Motor neuron (in vitro differentiated cells): ENCODE measurements at regions not wholly inside any gene's neighbourhood (a gene's known extent, or its start where the extent isn't known, plus 50 kb on each side); places are given as distances from the start of the nearest gene placed in this dataset.
"Not testable (repeated sequence)": the region's sequence is repeated elsewhere in the genome, so short reads cannot be mapped to it uniquely, and the experiment has no call there.

Experiments used
- ATAC-seq, 8 experiments: fragments of 200-7000 bp; cut with Tn5 transposase; replicated peaks in 6 of 8; 2 replicates each; pipeline ENCODE4 v1.8.0; 2021; ENCODE audit warnings: mild to moderate bottlenecking in 8 of 8, moderate library complexity in 8 of 8
- H3K27ac ChIP-seq, 2 donors: fragments of 250-450 bp; sonication (Bioruptor Pico); 2 replicates each; pipeline ENCODE4 v1.9.0; 2021; ENCODE audit warnings: antibody characterized with exemption in 2 of 2, mild to moderate bottlenecking in 2 of 2, moderate library complexity in 1 of 2
- H3K4me1 ChIP-seq, 2 donors: fragments of 250-450 bp; sonication (Bioruptor Pico); replicated peaks in 1 of 2; 2 replicates each; pipeline ENCODE4 v1.6.1; 2021; ENCODE audit warnings: antibody characterized with exemption in 2 of 2, mild to moderate bottlenecking in 2 of 2, moderate library complexity in 1 of 2
- H3K4me3 ChIP-seq, 5 donors: fragments of 250-450 bp; sonication (Bioruptor Pico); 2 replicates each; pipeline ENCODE4 v1.9.0; 2021; ENCODE audit warnings: antibody characterized with exemption in 5 of 5, mild to moderate bottlenecking in 5 of 5, moderate library complexity in 4 of 5
- WGBS, 10 experiments: fragments of 450-650 bp; shearing (Covaris generic); methylation state at CpG; one replicate each; pipeline ENCODE4 v1.0.0; 2022; 5-methylcytosine and 5-hydroxymethylcytosine counted together
- in situ Hi-C, 9 experiments: fragments of 400-800 bp; cut with MboI; loops; one replicate each; pipeline ENCODE4 v1.15.0; 2021; ENCODE audit warnings: low sequenced_read_pairs in 9 of 9, low pct_unique_long_range_greater_than_20kb in 2 of 9; ENCODE audit not compliant: unreplicated experiment in 9 of 9

- ATAC-seq = peak in 4 of 8 experiments; percentile 26 to 97 (median 62)
- no peak overlapping the region for H3K27ac ChIP-seq
- peaks cover 4 to 7% of the 10 kb centered on the region in 2 donors for H3K4me1 ChIP-seq
- WGBS, 10 experiments = 0 to 20% (median 0%) methylated on average over 1 of the region's 4 CpGs; no CpG with 5 or more reads in 7 of the 10 experiments
- in situ Hi-C loops = no loop called here
- no peak overlapping the region for H3K4me3 ChIP-seq
These were observed 55.0 kb upstream of the PAK3 start for GRCh38 chrX:111041018-111041462.

- Histone ChIP-seq H3K4me1 (peaks cover 4 to 7% of the 10 kb centered on the region in 2 donors), H3K4me3 (no peak overlapping the region), H3K27ac (no peak overlapping the region)
- WGBS, 10 experiments = 0 to 80% (median 51%) methylated on average over 1 to 3 of the region's 3 CpGs; no CpG with 5 or more reads in 6 of the 10 experiments
- ATAC-seq = no peak
- in situ Hi-C loops = no loop called here
These were observed 55.5 kb upstream of the PAK3 start for GRCh38 chrX:111040377-111041017.

- ATAC-seq = no peak
These were observed 56.4 kb upstream of the PAK3 start for GRCh38 chrX:111039606-111040005.

GRCh38 chrX:111035991-111036390, 60.0 kb upstream of the PAK3 start:
- in situ Hi-C loops = no loop called here
- H3K4me1 ChIP-seq = peaks cover 4% of the 10 kb centered on the region in 2 donors
- WGBS, 10 experiments = 20 to 55% methylated on average over 1 to 2 of the region's 2 CpGs; no CpG with 5 or more reads in 8 of the 10 experiments
- H3K27ac ChIP-seq = no peak overlapping the region
- H3K4me3 ChIP-seq = no peak overlapping the region
- no peak for ATAC-seq

More at GRCh38 chrX:111039606-111040005, 56.4 kb upstream of the PAK3 start:
- 55 to 60% methylated on average over 2 of the region's 2 CpGs; no CpG with 5 or more reads in 8 of the 10 experiments for WGBS, 10 experiments
- Histone ChIP-seq H3K4me1 (peaks cover 4 to 7% of the 10 kb centered on the region in 2 donors), H3K4me3 (no peak overlapping the region), H3K27ac (no peak overlapping the region)
- in situ Hi-C loops = no loop called here

GRCh38 chrX:111035256-111035655, 60.7 kb upstream of the PAK3 start:
- 11 to 100% (median 89%) methylated on average over 1 to 2 of the region's 2 CpGs; no CpG with 5 or more reads in 6 of the 10 experiments for WGBS, 10 experiments
- ATAC-seq = no peak

GRCh38 chrX:111022998-111023397, 73.0 kb upstream of the PAK3 start:
- in situ Hi-C loops, H3K4me3 ChIP-seq, H3K27ac ChIP-seq, ATAC-seq, H3K4me1 ChIP-seq: not testable (repeated sequence)
- WGBS, 10 experiments = no CpG with 5 or more reads among the region's 1 CpG

More at GRCh38 chrX:111035256-111035655, 60.7 kb upstream of the PAK3 start:
- in situ Hi-C loops = no loop called here
- H3K4me1 ChIP-seq = no peaks in the 10 kb centered on the region
- no peak overlapping the region for H3K27ac ChIP-seq
- no peak overlapping the region for H3K4me3 ChIP-seq

GRCh38 chrX:111020283-111020682, 75.7 kb upstream of the PAK3 start:
- in situ Hi-C loops = no loop called here
- 60% methylated on average over 1 of the region's 1 CpG; no CpG with 5 or more reads in 9 of the 10 experiments for WGBS, 10 experiments
- no peak overlapping the region for H3K27ac ChIP-seq
- no peaks in the 10 kb centered on the region for H3K4me1 ChIP-seq
- no peak overlapping the region for H3K4me3 ChIP-seq
- no peak for ATAC-seq

GRCh38 chrX:111013778-111014455, 82.1 kb upstream of the PAK3 start:
- ATAC-seq = no peak

GRCh38 chrX:111010111-111010510, 85.9 kb upstream of the PAK3 start:
- Histone ChIP-seq H3K27ac (no peak overlapping the region), H3K4me1 (no peaks in the 10 kb centered on the region), H3K4me3 (no peak overlapping the region)
- in situ Hi-C loops = no loop called here
- ATAC-seq = peak in 3 of 8 experiments; percentile 71 to 81 (median 78)
- WGBS, 10 experiments = 0 to 75% (median 53%) methylated on average over 1 to 3 of the region's 3 CpGs; no CpG with 5 or more reads in 7 of the 10 experiments

More at GRCh38 chrX:111013778-111014455, 82.1 kb upstream of the PAK3 start:
- in situ Hi-C loops = no loop called here
- Histone ChIP-seq H3K4me3 (no peak overlapping the region), H3K27ac (no peak overlapping the region), H3K4me1 (no peaks in the 10 kb centered on the region)
- WGBS, 10 experiments = 0 to 83% (median 38%) methylated on average over 1 to 3 of the region's 3 CpGs; no CpG with 5 or more reads in 4 of the 10 experiments

- 0% methylated on average over 1 of the region's 3 CpGs; no CpG with 5 or more reads in 7 of the 10 experiments for WGBS, 10 experiments
- in situ Hi-C loops = no loop called here
These were observed 86.7 kb upstream of the PAK3 start for GRCh38 chrX:111009256-111009655.

GRCh38 chrX:111008126-111008525, 87.9 kb upstream of the PAK3 start:
- in situ Hi-C loops = no loop called here
- no peaks in the 10 kb centered on the region for H3K4me1 ChIP-seq
- WGBS, 10 experiments = 31 to 100% (median 54%) methylated on average over 1 to 2 of the region's 2 CpGs; no CpG with 5 or more reads in 7 of the 10 experiments

More at GRCh38 chrX:111009256-111009655, 86.7 kb upstream of the PAK3 start:
- ATAC-seq = no peak
- no peak overlapping the region for H3K27ac ChIP-seq
- H3K4me3 ChIP-seq = no peak overlapping the region
- H3K4me1 ChIP-seq = no peaks in the 10 kb centered on the region

GRCh38 chrX:111007238-111007637, 88.8 kb upstream of the PAK3 start:
- no peak overlapping the region for H3K4me3 ChIP-seq

More at GRCh38 chrX:111008126-111008525, 87.9 kb upstream of the PAK3 start:
- ATAC-seq = no peak
- no peak overlapping the region for H3K27ac ChIP-seq
- H3K4me3 ChIP-seq = no peak overlapping the region

GRCh38 chrX:111006116-111006515, 89.9 kb upstream of the PAK3 start:
- Histone ChIP-seq H3K27ac (no peak overlapping the region), H3K4me3 (no peak overlapping the region), H3K4me1 (no peaks in the 10 kb centered on the region)
- in situ Hi-C loops = no loop called here
- no peak for ATAC-seq
- WGBS, 10 experiments = 50 to 100% (median 72%) methylated on average over 1 to 2 of the region's 2 CpGs; no CpG with 5 or more reads in 5 of the 10 experiments

More at GRCh38 chrX:111007238-111007637, 88.8 kb upstream of the PAK3 start:
- H3K27ac ChIP-seq = no peak overlapping the region
- H3K4me1 ChIP-seq = no peaks in the 10 kb centered on the region
- in situ Hi-C loops = no loop called here
- 40 to 78% methylated on average over 1 of the region's 1 CpG; no CpG with 5 or more reads in 8 of the 10 experiments for WGBS, 10 experiments
- no peak for ATAC-seq
